H9 (cell line): ENCODE measurements at regions not wholly inside any gene's neighbourhood (a gene's known extent, or its start where the extent isn't known, plus 50 kb on each side); places are given as distances from the start of the nearest gene placed in this dataset.

ENCODE experiments used
- DNase-seq: peaks from one replicate; pipeline ENCODE4 v3.0.0-alpha.2; 2017
- H2AFZ ChIP-seq: one replicate; pipeline ENCODE4 v1.6.1; 2013; ENCODE audit warnings: mild to moderate bottlenecking, low read length, control low read depth, moderate library complexity
- H2AK5ac ChIP-seq: 2 replicates; pipeline ENCODE4 v1.6.1; 2013; ENCODE audit warnings: low read length, control low read depth, mixed read lengths; ENCODE audit not compliant: insufficient read length
- H2BK120ac ChIP-seq: one replicate; pipeline ENCODE4 v1.6.1; 2013; ENCODE audit warnings: low read depth, mild to moderate bottlenecking, low read length, control low read depth, inconsistent platforms; ENCODE audit not compliant: poor library complexity, severe bottlenecking
- H2BK12ac ChIP-seq: 2 replicates; pipeline ENCODE4 v1.6.1; 2013; ENCODE audit warnings: low read length, control low read depth, mixed read lengths, low read depth; ENCODE audit not compliant: insufficient read length
- H2BK15ac ChIP-seq: 2 replicates; pipeline ENCODE4 v1.6.1; 2013; ENCODE audit warnings: low read depth, low read length, control low read depth
- H2BK20ac ChIP-seq: one replicate; pipeline ENCODE4 v1.6.1; 2013; ENCODE audit warnings: low read depth, mild to moderate bottlenecking, low read length, control low read depth, inconsistent platforms; ENCODE audit not compliant: poor library complexity, severe bottlenecking
- H2BK5ac ChIP-seq: 2 replicates; pipeline ENCODE4 v1.6.1; 2013; ENCODE audit warnings: low read length, control low read depth, mixed read lengths; ENCODE audit not compliant: insufficient read length
- H3K14ac ChIP-seq: 2 replicates; pipeline ENCODE4 v1.6.1; 2013; ENCODE audit warnings: low read length, control low read depth; ENCODE audit not compliant: insufficient read depth
- H3K18ac ChIP-seq: 2 replicates; pipeline ENCODE4 v1.6.1; 2013; ENCODE audit warnings: low read depth, mild to moderate bottlenecking, mixed read lengths, low read length, control low read depth; ENCODE audit not compliant: insufficient read length
- H3K23ac ChIP-seq: 2 replicates; pipeline ENCODE4 v1.6.1; 2013; ENCODE audit warnings: low read length, control low read depth, mixed read lengths, low read depth; ENCODE audit not compliant: insufficient read length
- H3K23me2 ChIP-seq: 2 replicates; pipeline ENCODE4 v1.6.1; 2013; ENCODE audit warnings: low read depth, mild to moderate bottlenecking, mixed read lengths, low read length, control low read depth; ENCODE audit not compliant: insufficient read length, poor library complexity, severe bottlenecking
- H3K27ac ChIP-seq: 2 replicates; pipeline ENCODE4 v1.5.1; 2013; ENCODE audit warnings: low read length, control low read depth, mixed read lengths, low read depth; ENCODE audit not compliant: insufficient read length
- H3K27me3 ChIP-seq: 2 replicates; pipeline ENCODE4 v1.6.1; 2013; ENCODE audit warnings: low read length, control low read depth, inconsistent platforms; ENCODE audit not compliant: insufficient read depth
- H3K4ac ChIP-seq: 2 replicates; pipeline ENCODE4 v1.6.1; 2013; ENCODE audit warnings: low read depth, mild to moderate bottlenecking, control low read depth, inconsistent platforms, low read length, moderate library complexity
- H3K4me1 ChIP-seq: 2 replicates; pipeline ENCODE4 v1.6.1; 2013; ENCODE audit warnings: low read length, control low read depth, inconsistent platforms; ENCODE audit not compliant: insufficient read depth
- H3K4me2 ChIP-seq: 2 replicates; pipeline ENCODE4 v1.6.1; 2013; ENCODE audit warnings: low read length, control low read depth, mixed read lengths; ENCODE audit not compliant: insufficient read length, insufficient read depth
- H3K56ac ChIP-seq: 2 replicates; pipeline ENCODE4 v1.6.1; 2013; ENCODE audit warnings: low read depth, mild to moderate bottlenecking, mixed read lengths, low read length, control low read depth; ENCODE audit not compliant: insufficient read length
- H3K79me1 ChIP-seq: 2 replicates; pipeline ENCODE4 v1.6.1; 2013; ENCODE audit warnings: low read depth, mild to moderate bottlenecking, moderate library complexity, low read length, control low read depth, inconsistent platforms; ENCODE audit not compliant: insufficient read depth, poor library complexity, severe bottlenecking
- H3K79me2 ChIP-seq: 2 replicates; pipeline ENCODE4 v1.6.1; 2013; ENCODE audit warnings: low read length, control low read depth, inconsistent platforms; ENCODE audit not compliant: insufficient read depth
- H3K9ac ChIP-seq: 2 replicates; pipeline ENCODE4 v1.6.1; 2013; ENCODE audit warnings: low read length, control low read depth, mixed read lengths; ENCODE audit not compliant: insufficient read length; ENCODE audit errors: extremely low read depth
- H3K9me3 ChIP-seq: one replicate; pipeline ENCODE4 v1.6.1; 2013; ENCODE audit warnings: low read depth, low read length, inconsistent platforms; ENCODE audit not compliant: control insufficient read depth
- H3T11ph ChIP-seq: one replicate; pipeline ENCODE4 v1.6.1; 2013; ENCODE audit warnings: mild to moderate bottlenecking, low read length, control low read depth, inconsistent platforms
- H4K20me1 ChIP-seq: one replicate; pipeline ENCODE4 v1.6.1; 2013; ENCODE audit not compliant: control insufficient read depth, insufficient read length, insufficient read depth
- H4K5ac ChIP-seq: 2 replicates; pipeline ENCODE4 v1.6.1; 2013; ENCODE audit warnings: low read depth, mild to moderate bottlenecking, mixed read lengths, low read length, control low read depth; ENCODE audit not compliant: insufficient read length
- H4K8ac ChIP-seq: replicated peaks from 2 replicates; pipeline ENCODE4 v1.6.1; 2013; ENCODE audit warnings: low read length, control low read depth, mixed read lengths, low read depth; ENCODE audit not compliant: insufficient read length
- H4K91ac ChIP-seq: 2 replicates; pipeline ENCODE4 v1.6.1; 2013; ENCODE audit warnings: low read depth, mild to moderate bottlenecking, moderate library complexity, mixed read lengths, low read length, control low read depth; ENCODE audit not compliant: insufficient read length
- H3K27ac Mint-ChIP-seq, 3 experiments: 2 replicates in 2 of 3; 3 replicates in 1 of 3; pipeline ENCODE4 v1.8.0; 2020 to 2021; ENCODE audit warnings: mixed read lengths in 3 of 3, mild to moderate bottlenecking in 1 of 3, moderate library complexity in 1 of 3
- H3K27me3 Mint-ChIP-seq: 2 replicates; pipeline ENCODE4 v1.8.0; 2021; ENCODE audit warnings: low read depth, mild to moderate bottlenecking, moderate library complexity, mixed read lengths
- H3K36me3 Mint-ChIP-seq, 3 experiments: 2 replicates in 2 of 3; 3 replicates in 1 of 3; pipeline ENCODE4 v1.8.0; 2020 to 2021; ENCODE audit warnings: low read depth in 3 of 3, mixed read lengths in 3 of 3; ENCODE audit not compliant: insufficient read depth in 1 of 3
- H3K4me1 Mint-ChIP-seq, 2 experiments: 2 replicates each; pipeline ENCODE4 v1.8.0; 2020; ENCODE audit warnings: mixed read lengths in 2 of 2
- H3K4me3 Mint-ChIP-seq, 2 experiments: 2 replicates in 1 of 2; 3 replicates in 1 of 2; pipeline ENCODE4 v1.8.0; 2020 to 2021; ENCODE audit warnings: mild to moderate bottlenecking in 2 of 2, mixed read lengths in 2 of 2, moderate library complexity in 1 of 2
- H3K9me3 Mint-ChIP-seq, 2 experiments: 2 replicates in 1 of 2; 3 replicates in 1 of 2; pipeline ENCODE4 v1.8.0; 2020; ENCODE audit warnings: mild to moderate bottlenecking in 2 of 2, mixed read lengths in 2 of 2, moderate library complexity in 1 of 2
- CTCF ChIP-seq: fragments of 200-600 bp; sonication (generic); conservative IDR thresholded peaks from 3 replicates; pipeline ENCODE4 v1.8.0; 2021; ENCODE audit warnings: antibody characterized with exemption, mild to moderate bottlenecking
- WGBS: extraction: QIAGEN DNeasy Blood & Tissue Kit; methylation state at CpG from one replicate; pipeline ENCODE4 v1.1.7; 2013; ENCODE audit warnings: missing lambda C conversion rate, low lambda C conversion rate, mixed read lengths; ENCODE audit not compliant: insufficient read length; ENCODE audit errors: extremely low coverage; 5-methylcytosine and 5-hydroxymethylcytosine counted together

- Mint-ChIP-seq H3K36me3 (no peaks in the 10 kb centered on the region), H3K9me3 (no peaks in the 10 kb centered on the region; a peak in 1 of 5 replicates), H3K4me3 (no peak overlapping the region), H3K4me1 (peaks cover 19 to 21% of the 10 kb centered on the region in 2 experiments), H3K27me3 (no peaks in the 10 kb centered on the region), H3K27ac (no peak overlapping the region)
- Histone ChIP-seq H3K79me2 (no peaks in the 10 kb centered on the region), H3K27me3 (no peaks in the 10 kb centered on the region), H4K91ac (no peak overlapping the region), H2AK5ac (no peak overlapping the region), H3K9me3 (no peaks in the 10 kb centered on the region), H3K27ac (no peak overlapping the region), H2AFZ (no peak overlapping the region), H2BK12ac (no peak overlapping the region), H4K5ac (no peak overlapping the region), H3K23me2 (no peaks in the 10 kb centered on the region), H3K14ac (no peak overlapping the region), H2BK5ac (no peak overlapping the region), H3K56ac (no peak overlapping the region), H3K4ac (no peak overlapping the region), H3K18ac (no peak overlapping the region), H3T11ph (no peak overlapping the region), H2BK20ac (no peak overlapping the region), H3K4me2 (no peak overlapping the region), H3K23ac (no peak overlapping the region), H4K8ac (no peak overlapping the region), H4K20me1 (no peaks in the 10 kb centered on the region), H2BK120ac (no peak overlapping the region), H3K4me1 (peaks cover 4% of the 10 kb centered on the region; the same call in 1 of the 2 replicates), H3K79me1 (no peaks in the 10 kb centered on the region), H3K9ac (no peak overlapping the region), H2BK15ac (no peak overlapping the region)
- TF ChIP-seq CTCF: no peak
- DNase-seq: no peak
- WGBS: no CpG with 5 or more reads among the region's 5 CpGs
These were observed 160.0 kb upstream of the TRIB2 start for GRCh38 chr2:12556762-12557161.
